IPS-NIHi11 (cell line): ENCODE measurements at regions not wholly inside any gene's neighbourhood (a gene's known extent, or its start where the extent isn't known, plus 50 kb on each side); places are given as distances from the start of the nearest gene placed in this dataset.
"Not testable (repeated sequence)": the region's sequence is repeated elsewhere in the genome, so short reads cannot be mapped to it uniquely, and the experiment has no call there.

Source experiments
- DNase-seq: peaks from one replicate; pipeline ENCODE4 v3.0.0; 2012; ENCODE audit warnings: mixed read lengths, low spot score

DNA sequence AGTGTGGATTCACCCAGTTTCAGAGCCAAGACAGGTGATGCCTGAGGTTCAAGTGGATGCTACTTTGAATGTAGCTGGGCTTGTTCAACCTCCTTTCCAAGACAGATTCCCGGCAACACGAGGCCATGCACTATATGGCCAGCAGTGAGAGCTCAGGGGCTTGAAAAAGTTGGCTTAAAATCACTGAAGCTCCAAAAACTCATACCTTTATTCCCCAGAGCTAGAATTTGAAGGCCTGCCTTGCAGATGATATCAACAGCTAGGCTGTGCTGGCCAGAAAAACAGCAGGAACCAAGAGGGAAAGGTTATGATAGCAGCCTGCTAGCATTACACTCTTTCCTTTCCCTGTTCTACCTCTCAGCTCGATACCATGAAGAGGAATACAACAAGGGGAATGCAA, 120.2 kb upstream of the DAB2 start:
- no peak for DNase-seq

GRCh38 chr5:39543335-39543734, 118.6 kb upstream of the DAB2 start:
- DNase-seq: no peak

GRCh38 chr5:39542511-39543285, 117.9 kb upstream of the DAB2 start:
- DNase-seq: no peak

DNA sequence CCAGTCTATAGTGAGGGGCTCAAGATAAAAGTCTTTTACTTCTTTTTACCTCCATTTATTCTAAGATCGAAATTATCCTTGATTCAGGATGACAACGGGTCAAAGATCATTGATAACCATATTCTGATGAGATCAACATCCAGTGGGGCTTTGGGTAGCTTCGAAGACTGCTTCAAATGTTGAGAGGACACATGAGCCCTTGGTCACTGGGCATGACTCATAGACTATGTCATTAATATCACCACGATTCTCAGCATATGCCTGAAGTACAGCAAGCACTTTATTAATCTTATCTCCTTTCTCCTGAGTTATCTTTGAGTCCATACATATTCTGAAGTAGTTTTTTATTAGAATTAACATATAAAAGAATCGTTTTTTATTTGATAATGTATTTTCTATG, 117.1 kb upstream of the DAB2 start:
- no peak for DNase-seq

DNA sequence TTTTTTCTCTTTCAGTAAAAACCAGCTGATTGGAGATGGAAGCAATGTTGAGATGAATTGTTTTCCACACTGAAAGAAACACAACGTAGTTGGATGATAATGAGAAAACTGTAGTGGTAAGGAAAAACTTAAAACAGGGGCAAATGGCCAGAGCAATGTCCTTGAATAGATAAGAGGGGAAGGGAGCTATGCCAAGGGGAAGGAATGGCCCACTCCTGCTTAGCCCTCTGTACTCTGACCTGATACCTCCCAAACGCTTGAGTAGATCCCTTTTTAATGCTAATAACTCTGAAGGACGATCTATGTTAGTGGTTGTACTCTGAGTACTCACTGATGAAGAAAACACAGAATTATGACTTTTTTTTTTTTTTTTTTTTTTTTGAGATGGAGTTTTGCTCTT, 114.7 kb upstream of the DAB2 start:
- no peak for DNase-seq

DNA sequence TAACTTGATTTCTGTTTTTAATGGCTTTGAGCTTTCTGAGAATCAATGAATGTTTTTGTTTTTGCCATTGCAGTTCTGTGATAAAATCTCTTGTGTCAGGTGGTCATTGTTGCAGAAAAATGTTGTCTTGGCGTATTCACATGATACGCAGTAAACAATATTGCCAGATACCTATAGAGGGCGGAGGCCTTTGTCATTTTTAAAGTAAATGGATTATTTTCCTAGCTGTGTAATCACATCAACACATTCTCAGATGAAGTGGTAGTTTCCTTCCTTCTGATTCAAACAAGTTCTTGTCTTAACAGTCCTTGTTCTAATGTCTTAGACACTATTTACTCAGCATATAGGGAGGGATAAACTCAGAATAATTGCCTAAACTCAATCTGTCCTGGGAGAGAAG, 109.9 kb upstream of the DAB2 start:
- DNase-seq: no peak

DNA sequence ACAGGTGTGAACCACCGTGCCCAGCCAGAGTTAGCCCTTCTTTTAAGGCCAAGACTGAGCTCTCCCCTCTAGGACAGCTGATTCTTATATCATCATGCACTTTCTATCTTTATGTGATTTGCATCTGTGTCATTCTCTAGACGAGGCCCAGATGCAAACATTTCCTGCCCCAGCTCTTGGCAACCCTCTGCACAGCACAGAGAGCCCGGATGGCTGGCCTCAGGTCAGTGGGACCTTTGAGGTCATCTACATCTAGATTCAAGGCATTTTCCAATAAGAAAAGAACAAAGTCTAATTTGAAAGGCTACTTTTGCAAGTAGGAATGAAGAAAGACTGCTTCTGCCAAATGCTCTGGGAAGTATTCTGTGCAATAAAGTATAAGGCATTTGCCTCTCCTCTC, 109.0 kb upstream of the DAB2 start:
- DNase-seq: no peak

GRCh38 chr5:39532511-39532910, 107.7 kb upstream of the DAB2 start:
- DNase-seq: no peak

- DNase-seq: no peak
These were observed 106.5 kb upstream of the DAB2 start for GRCh38 chr5:39531306-39531705.

DNA sequence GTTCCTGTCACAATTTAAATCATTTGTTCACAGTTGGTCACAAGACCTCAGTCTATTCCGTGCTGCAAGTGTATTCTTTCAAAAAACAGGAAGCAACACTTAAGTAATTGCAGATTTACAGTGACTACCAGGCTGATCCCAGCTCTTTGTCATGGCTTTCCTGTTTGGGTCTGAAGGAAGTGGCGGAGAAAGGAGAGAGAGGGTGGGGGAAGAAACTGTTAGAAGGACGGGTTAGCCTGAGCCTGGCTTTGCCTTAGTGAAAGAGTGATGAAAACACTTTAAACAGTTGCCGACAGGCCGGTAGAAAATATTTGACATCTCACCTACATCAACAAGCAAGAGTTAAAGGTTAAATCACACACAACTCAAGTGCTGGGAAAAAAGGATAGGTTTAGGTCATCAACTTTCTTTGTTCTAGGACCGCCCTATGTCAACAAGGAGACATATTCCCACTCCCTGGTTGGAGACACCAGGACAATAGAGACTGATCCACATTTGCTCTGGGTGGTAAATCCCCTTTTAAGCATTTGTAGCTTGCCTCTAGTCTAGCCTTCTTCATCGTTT, 102.2 kb upstream of the DAB2 start:
- DNase-seq: peak; percentile 39

GRCh38 chr5:39525781-39526180, 101.0 kb upstream of the DAB2 start:
- not testable (repeated sequence) for DNase-seq

DNA sequence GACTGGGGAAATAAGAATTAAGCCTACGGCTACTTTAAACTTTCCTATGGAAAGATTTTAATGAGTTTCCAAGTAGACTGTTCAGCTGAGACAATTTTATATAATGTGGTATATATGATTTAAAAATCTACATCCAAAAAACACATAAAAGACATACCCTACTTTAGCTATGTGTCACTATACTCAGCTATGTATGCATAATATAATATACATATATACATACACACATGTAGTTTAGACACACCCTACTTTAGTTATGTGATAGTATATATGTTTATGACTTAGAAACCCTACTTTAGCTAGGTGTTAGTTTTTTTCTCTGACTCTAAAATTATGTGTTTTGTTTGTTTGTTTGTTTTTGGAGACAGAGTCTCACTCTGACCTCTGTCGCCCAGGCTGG, 100.5 kb upstream of the DAB2 start:
- DNase-seq: no peak

GRCh38 chr5:39523821-39524220, 99.0 kb upstream of the DAB2 start:
- DNase-seq: no peak

GRCh38 chr5:39521940-39522590, 97.3 kb upstream of the DAB2 start:
- no peak for DNase-seq

GRCh38 chr5:39521098-39521860, 96.5 kb upstream of the DAB2 start:
- DNase-seq: no peak

DNA sequence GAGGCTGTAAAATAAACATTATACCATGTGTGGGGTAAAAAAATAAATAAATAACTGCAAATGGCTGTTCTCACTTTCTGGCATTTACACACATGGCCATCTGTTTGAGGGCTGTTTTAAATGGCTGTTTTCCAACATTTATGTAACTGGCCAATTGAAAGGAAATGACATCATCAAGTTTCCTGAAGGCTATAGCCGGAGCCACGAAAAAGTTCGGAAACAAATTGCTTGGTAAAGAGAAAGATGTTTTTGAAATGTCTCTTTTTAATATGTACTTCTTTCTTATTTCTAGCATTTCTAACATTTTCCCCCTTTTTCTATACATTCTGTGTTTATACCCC, 95.4 kb upstream of the DAB2 start:
- DNase-seq: no peak

GRCh38 chr5:39519566-39520231, 94.9 kb upstream of the DAB2 start:
- no peak for DNase-seq

DNA sequence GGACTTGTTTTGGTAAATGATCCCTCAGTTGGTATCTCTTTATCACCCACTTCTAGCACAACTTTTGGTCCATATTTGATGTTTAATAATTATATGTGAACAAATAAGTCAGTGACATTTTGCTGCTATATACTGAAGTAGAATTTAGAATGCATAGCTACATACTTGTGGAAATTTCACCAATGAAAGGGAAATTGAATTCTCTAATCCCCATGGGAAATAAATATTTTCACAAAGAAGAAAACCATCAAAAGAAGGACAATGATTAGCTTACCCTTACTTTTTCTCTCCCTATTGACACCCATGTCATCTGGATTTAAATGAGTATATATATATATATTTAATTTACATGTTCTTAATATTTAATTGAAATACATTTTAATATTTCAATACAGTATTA, 94.3 kb upstream of the DAB2 start:
- no peak for DNase-seq

DNA sequence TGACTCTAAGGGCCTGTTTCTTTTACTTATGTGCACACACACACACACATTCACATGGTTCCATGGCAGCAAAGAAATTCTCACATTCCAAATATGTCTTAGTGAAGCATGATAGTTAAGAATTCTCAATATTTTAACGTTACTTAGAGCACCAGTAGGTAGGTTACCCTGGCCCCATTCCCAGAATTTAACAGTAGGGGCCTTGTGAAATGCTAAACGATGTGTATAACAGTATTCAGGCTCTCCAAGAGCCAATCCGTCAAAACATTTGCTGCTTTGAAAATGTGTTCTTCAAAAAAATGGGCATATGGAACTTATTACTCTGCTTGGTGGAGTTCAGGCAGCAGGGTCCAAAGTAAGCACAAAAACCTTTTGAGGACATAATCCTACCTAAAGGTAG, 93.7 kb upstream of the DAB2 start:
- peak; percentile 17 for DNase-seq

DNA sequence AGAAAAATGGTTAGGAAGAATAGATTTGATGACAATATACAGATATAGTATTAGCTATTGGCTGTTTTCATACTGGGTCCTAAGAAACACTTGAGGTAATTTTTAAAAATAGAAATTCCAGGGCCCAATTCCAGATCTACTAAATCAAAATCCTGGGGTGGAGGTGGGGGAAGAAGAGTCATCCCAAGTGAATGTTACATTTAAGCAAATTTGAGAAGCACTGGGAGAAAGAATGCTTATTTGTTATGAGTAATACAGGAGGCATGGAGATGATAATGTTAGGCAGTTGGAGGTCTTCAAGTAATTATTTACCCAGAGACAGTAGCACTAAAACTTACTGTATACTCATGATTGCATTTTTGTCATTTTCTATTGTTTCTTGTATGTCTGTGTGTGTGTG, 93.0 kb upstream of the DAB2 start:
- DNase-seq: no peak

GRCh38 chr5:39515881-39516280, 91.1 kb upstream of the DAB2 start:
- no peak for DNase-seq

DNA sequence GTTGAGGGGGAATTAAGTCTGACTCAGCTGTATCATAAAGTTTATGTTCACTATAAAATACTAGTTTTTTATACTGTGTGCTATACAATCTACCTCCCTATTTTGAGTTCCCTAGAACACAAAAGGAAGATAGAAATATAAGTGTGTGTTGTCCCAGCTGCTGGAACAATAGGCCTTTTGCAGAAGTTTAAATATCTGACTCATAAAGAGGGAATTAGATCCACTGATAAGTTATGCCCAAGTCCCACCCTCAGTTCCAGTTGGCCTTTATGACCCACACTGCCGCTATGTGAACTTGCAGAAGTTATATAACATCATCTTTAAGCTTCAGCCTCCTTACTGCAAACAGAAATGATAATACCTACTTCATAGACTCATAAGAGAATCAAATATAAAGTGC, 88.5 kb upstream of the DAB2 start:
- no peak for DNase-seq
